ENCODE measurements at regions not wholly inside any gene's neighbourhood (a gene's known extent, or its start where the extent isn't known, plus 50 kb on each side); places are given as distances from the start of the nearest gene placed in this dataset.

DNA sequence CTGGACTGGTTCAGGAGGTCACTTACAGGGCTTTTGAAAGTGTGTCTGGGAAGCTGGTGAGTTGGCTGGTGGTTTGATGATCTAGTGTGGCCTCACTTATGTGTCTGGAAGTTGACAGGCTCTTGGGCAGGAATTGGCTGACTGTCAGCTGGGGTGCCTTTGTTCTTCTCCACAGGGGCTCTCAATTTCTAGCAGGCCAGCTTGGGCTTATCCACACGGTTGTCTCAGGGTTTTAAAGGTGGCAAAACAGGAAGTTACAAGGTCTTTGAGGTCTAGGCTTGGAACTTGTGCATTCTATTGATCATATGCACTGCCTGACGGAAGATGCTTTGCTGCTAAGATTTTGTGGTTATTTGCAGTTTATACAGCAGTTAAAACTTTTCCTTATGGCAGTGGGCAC lies 52.0 kb upstream of the CELF4 start:
- no peak for DNase-seq
